GM19467 (cell line): ENCODE measurements at regions not wholly inside any gene's neighbourhood (a gene's known extent, or its start where the extent isn't known, plus 50 kb on each side); places are given as distances from the start of the nearest gene placed in this dataset.

Experiments used
- ATAC-seq: cut with Tn5 transposase; IDR thresholded peaks from one replicate; pipeline ENCODE4 v1.9.1; 2021; ENCODE audit warnings: mild to moderate bottlenecking, moderate library complexity; ENCODE audit not compliant: unreplicated experiment

- ATAC-seq, result no peak
Observed at GRCh38 chr5:145130996-145131395, 704.1 kb downstream of the PRELID2 start.

- no peak for ATAC-seq
Observed at GRCh38 chr5:145129797-145130196, 705.3 kb downstream of the PRELID2 start.

GRCh38 chr5:145124806-145125205, 710.3 kb downstream of the PRELID2 start:
- ATAC-seq, result no peak

GRCh38 chr5:145118611-145119010, 716.5 kb downstream of the PRELID2 start:
- no peak for ATAC-seq

- no peak for ATAC-seq
Observed at GRCh38 chr5:145118127-145118526, 717.0 kb downstream of the PRELID2 start.

GRCh38 chr5:145117285-145117684, 717.9 kb downstream of the PRELID2 start:
- ATAC-seq, result no peak

- ATAC-seq, result no peak
Observed at GRCh38 chr5:145111420-145111819, 723.7 kb downstream of the PRELID2 start.

- ATAC-seq, result no peak
Observed at GRCh38 chr5:145110834-145111233, 724.3 kb downstream of the PRELID2 start.

GRCh38 chr5:145110181-145110580, 725.0 kb downstream of the PRELID2 start:
- ATAC-seq, result no peak

GRCh38 chr5:145105384-145105783, 729.8 kb downstream of the PRELID2 start:
- ATAC-seq, result no peak

GRCh38 chr5:145104106-145104505, 731.0 kb downstream of the PRELID2 start:
- ATAC-seq, result no peak

- ATAC-seq, result no peak
Observed at GRCh38 chr5:145101246-145101645, 733.9 kb downstream of the PRELID2 start.

GRCh38 chr5:145090115-145090514, 745.0 kb downstream of the PRELID2 start:
- ATAC-seq, result no peak

GRCh38 chr5:145084834-145085233, 750.3 kb downstream of the PRELID2 start:
- no peak for ATAC-seq

- ATAC-seq, result no peak
Observed at GRCh38 chr5:145077028-145077427, 758.1 kb downstream of the PRELID2 start.

- ATAC-seq, result no peak
Observed at GRCh38 chr5:145076040-145076439, 759.1 kb downstream of the PRELID2 start.

- ATAC-seq, result no peak
Observed at GRCh38 chr5:145072889-145073288, 762.3 kb downstream of the PRELID2 start.

- no peak for ATAC-seq
Observed at GRCh38 chr5:145068721-145069120, 766.4 kb downstream of the PRELID2 start.

GRCh38 chr5:145062280-145063062, 772.7 kb downstream of the PRELID2 start:
- ATAC-seq, result no peak

GRCh38 chr5:145056800-145057199, 778.3 kb downstream of the PRELID2 start:
- ATAC-seq, result peak; percentile 94

- ATAC-seq, result no peak
Observed at GRCh38 chr5:145050181-145050580, 785.0 kb downstream of the PRELID2 start.

- no peak for ATAC-seq
Observed at GRCh38 chr5:145044970-145045369, 790.2 kb downstream of the PRELID2 start.

GRCh38 chr5:145028626-145029025, 806.5 kb downstream of the PRELID2 start:
- no peak for ATAC-seq
